ENCODE measurements at regions not wholly inside any gene's neighbourhood (a gene's known extent, or its start where the extent isn't known, plus 50 kb on each side); places are given as distances from the start of the nearest gene placed in this dataset.
"Not testable (repeated sequence)": the region's sequence is repeated elsewhere in the genome, so short reads cannot be mapped to it uniquely, and the experiment has no call there.

DNA sequence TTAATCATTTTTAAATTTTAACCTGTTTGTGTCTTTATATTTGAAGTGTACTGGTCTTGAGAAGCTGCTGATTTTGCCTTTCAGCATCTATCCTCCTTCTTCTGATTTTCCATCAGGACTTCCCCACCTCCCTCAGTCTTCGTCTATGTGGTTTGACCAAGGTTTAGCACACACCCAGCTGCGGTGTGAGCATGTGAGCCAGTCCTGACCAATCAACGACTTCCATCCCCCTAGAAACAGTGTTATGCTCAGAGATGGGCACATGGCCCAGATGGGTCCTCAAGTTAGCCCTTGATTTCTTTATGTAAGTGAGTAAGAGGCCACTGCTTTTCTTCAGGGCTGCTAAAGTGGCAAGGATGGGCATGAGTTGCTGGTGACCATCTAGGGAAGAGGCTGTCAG lies 190.8 kb downstream of the MATN1 start:
- no peak for DNase-seq

DNA sequence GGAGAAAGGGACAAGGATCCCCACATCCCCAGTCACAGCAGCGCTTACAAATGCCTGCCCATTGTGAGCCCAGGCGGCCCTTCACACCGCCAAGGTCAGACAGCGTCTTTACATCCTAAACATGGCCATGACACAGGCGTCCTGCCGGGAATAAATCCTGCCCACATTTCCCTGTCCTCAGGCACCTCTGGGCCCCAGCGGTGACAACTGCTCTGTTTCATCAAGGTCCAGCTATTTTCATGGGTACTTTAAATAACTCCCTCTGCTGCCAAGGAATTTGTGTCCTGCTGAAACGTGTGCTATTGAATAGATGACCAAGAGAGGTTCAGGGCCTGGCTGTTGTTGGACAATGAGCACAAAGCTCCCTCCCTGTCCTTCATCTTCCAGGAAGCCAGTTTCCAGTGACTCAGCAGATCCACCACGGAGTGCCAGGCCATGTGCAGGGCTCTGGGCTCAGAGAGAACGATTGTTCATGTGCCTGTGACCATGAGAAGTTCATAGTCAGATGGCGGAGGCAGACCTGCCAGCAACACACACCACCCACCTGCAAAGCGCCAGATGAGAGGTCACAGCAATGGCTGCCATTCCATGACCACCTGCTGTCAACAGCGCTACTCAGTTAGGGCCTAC lies 195.8 kb downstream of the MATN1 start:
- DNase-seq: peak; percentile 14 to 21 (median 18)

DNA sequence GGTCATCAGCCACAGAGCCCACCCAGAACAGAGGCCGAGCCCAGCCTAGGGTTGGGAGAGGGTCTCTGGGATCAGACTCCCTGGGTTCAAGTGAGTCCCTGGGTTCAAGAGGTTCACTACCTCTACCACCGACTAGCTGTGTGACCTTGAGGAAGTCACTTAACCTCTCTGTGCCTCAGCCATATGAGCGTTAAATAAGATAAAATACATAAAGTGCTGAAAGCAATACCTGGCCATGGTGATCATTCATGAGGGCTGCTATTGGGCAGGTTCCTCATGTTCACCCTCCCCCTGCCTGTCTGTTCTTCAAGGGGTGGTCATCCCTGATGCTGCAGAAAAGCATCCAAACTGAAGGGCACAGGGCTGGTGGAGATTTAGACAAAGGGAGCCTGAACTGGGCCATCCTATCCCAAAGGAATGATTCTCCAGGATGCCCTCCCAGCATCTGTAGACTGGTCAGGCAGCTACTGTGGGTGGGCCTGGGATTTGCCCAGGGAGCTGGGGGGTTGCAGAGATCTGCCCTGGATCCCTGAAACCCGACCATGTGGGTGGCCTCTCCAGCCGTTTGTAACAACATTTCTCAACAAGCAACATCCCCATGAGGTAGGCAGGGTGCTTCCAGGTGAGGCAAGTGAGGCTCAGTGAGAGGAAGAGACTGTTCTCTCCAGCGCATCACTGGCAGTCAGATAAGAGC lies 196.6 kb downstream of the MATN1 start:
- no peak for DNase-seq

DNA sequence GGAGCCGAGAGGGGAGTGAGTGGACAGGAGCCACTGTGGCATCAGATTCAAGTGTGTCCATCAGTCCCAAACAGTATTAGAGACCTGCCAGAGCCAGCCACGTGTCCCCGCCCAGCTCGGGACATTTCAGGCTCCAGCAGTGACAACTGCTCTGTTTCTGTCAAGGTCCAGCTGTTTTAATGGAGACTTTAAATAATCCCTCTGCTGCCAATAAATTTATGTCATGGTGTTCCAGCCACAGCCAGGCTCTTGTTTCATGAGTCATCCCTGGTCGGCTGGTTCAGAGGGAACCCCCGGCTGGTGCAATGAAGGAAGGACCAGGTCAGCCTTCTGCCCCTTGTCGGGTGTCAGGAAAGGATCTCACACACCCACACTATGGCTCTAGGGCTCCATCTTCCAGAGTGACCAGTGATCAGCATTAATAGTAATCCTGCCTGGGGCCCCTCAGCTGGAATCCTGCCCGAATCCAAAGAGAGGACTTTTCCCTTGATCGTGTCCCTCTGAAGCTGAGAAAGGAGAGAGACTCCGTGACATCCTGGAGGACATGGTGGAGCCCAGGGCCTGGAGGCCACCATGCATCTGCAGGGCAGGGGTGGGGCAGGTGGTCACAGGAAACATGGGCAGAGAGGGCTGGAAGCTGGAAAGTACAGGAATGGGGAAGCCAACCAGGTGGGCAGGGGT lies 197.3 kb downstream of the MATN1 start:
- DNase-seq: peak; percentile 38 to 64 (median 42)

DNA sequence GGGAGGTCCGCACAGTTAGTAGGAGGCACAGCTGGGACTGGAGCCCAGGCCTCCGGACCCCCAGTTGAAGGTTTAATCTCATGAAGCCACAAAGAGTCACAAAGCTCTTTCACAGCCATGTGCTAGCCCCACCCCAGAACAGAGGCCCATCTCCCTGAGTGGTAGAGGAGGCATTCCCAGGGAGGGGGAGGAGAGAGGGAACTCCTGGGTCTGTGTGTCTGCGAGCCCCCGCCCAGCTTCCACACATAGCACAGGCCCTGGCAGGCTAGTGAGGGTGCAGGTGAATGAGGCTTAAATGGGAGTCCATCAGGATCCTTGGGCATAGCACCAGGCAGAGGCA lies 197.8 kb downstream of the MATN1 start:
- DNase-seq: no peak

DNA sequence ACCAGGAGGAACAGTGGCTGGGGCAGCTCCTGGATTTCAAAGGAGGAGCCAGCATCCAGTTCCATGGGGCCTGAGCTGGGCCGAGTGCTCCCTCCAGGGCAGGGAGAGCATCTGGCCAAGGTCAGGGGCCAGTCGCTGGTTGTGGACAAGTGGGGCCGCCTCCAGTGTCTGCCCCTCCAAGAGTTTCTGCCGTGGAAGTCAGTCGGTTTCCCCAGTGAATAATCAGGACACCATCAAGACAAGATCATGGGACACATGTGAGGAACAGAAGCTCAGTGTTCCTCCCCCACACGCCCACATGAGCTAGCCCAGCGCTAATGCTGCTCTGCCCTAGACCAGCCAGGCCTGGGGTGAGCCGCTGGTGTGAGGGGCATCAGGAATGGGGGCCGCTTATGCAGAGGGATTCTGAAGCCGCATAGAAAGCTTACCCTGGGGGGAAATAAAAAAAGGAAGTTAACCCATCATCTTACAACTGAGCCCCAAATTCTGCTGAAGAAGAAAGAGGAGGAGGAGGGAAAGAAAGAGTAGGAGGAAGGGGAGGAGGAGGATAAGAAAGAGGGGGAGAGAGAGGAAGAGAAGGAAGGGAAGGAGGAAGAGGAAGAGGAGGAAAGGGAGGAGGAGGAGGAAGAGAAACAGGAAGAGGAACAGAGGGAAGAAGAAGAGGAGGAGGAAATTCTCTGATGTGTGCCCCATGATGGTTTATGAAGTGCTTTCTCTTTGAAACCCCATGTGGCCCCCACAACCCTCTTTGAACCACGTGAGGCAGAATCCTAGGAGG lies 198.4 kb downstream of the MATN1 start:
- DNase-seq: no peak

GRCh38 chr1:30524025-30524555 lies 199.3 kb downstream of the MATN1 start:
- not testable (repeated sequence) for DNase-seq

DNA sequence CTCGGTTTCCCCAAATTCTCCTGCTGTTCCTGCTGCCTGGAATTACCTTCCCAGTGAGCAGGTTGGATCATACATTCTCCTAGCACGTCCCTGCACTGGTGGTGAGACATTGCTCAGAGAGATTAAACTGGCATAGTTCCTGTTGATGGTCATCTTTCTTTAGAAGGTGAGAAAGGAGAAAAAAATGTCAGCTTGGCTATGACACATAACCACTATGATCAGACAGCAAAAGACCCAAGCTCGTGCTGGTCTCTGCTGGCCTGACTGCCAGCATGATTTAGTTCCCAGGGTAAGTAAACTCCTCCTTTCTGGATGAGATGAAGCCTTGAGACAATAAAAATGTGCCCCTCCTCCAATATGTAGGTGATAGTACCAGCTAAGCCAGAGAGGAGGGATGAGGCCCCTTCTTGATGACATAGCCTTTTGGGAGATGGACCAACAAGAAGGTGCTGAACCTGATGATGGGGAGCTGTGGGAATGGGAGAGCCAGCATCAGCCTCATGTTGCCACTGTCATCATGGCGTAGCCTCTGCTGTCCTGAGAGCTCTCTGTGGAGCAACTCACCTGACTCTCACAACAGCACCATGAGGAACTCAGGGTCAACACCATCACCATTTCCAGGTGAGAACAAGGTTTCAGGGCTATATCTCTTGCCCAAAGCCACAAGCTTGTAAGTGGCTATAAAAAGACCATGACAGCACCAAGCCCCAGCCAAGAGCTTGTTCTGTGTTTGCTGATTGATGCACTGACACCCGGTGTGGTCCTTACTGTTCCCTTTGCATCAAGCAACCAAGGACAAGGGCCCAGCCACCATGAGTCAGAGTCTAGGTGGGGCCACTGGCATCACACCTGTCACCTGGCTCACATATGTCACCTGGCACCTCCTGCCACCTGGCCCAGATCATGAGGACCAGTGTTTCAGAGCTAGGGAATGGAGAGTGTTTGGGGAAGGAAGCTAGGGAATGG lies 200.0 kb downstream of the MATN1 start:
- DNase-seq: peak in 1 of 3 donors; percentile 85

- peak; percentile 53 to 76 (median 59) for DNase-seq
Measured at GRCh38 chr1:30522031-30523004, 201.1 kb downstream of the MATN1 start.

- no peak for DNase-seq
Measured at GRCh38 chr1:30521261-30521865, 202.0 kb downstream of the MATN1 start.

DNA sequence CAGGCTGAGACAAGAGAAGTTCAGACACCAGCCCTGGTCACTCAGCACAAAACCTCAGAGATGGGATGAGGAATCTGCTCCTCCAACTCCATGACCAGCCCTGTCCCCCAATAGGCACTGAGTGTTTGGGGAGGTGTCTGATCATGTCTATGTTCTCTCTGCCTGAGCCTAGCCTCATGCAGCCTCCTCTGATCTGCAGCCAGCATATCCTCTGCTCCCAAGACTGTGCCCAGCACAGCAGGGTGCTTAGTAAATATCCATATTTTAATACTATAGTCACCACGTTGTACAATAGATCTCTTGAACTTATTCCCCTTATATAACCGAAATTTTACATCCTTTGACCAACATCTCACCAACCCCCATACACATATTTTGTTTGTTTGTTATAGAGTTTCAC lies 202.9 kb downstream of the MATN1 start:
- no peak for DNase-seq

DNA sequence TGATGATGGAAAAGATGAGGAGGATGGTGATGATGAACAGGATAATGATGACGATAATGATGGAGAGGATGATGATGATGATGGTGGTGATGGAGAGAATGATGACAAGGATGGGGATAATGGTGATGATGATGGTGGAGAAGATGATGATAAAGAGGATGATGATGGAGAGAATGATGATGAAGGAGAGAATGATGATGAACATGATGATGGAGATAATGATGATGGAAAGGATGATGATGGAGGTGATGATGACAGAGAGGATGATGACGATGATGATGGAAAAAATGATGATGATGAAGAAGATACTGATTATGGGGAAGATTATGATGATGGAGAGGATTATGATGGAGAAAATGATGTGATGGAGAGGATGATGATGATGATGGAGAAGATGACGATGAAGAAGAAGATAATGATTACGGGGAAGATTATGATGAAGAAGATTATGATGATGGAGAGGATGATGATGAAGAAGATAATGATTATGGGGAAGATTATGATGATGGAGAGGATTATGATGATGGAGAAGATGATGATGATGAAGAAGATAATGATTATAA lies 204.1 kb downstream of the MATN1 start:
- DNase-seq: no peak

DNA sequence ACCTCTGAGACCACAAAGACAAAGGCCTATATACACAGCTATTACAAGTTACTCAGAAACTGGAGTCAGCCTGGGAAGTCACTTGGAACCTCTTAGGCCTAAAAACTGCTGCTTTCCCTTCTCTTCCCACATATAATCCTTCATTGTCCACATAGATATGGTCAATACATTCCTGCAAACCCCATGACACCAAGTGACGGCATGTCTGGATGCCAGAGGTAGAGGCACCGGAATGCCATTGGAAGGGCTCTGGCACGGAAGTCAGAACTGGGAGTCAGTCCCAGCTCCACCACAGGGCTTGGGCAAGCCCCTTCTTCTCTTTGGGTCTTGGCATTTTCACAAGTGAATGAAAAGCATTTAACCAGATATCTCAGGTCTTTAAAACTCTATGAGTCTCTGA lies 204.7 kb downstream of the MATN1 start:
- no peak for DNase-seq

GRCh38 chr1:30518186-30518585 lies 205.2 kb downstream of the MATN1 start:
- DNase-seq: no peak

DNA sequence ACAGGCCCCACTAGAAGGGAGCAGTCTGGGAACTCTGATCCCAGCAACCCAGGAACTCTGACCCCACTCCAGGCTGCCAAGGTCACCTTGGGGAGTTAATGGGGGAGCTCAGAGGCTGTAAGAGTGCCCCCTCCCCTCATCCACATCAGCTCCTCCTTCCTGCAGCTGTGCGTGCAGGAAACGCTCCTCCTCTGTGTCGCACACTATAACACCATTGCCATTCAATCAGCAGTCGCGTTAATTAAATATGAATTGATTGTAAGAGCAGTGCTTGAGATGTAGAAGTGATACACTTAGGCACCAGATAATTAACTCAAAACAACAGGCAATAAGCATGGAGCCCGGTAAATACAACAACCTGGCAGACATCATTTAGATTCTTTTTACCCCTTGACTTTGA lies 205.7 kb downstream of the MATN1 start:
- not testable (repeated sequence) for DNase-seq

- DNase-seq: not testable (repeated sequence)
Measured at GRCh38 chr1:30517241-30517640, 206.1 kb downstream of the MATN1 start.

DNA sequence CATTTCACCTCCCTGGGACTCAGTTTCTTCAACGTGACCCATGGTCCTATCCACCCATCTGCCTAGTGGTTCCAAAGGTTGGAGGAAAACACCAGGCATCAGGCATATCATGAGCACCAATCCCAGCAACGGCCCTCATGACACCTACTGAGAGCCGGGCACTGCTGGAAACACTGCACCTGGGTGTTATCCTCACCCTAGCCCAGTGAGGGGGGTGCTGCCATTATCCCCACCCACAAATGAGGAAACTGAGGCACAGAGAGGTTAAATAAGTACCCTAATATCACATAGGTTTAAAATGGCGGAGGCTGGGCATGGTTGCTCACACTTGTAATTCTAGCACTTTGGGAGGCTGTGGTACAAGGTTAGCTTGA lies 206.9 kb downstream of the MATN1 start:
- no peak for DNase-seq

- no peak for DNase-seq
Measured at GRCh38 chr1:30515755-30516484, 207.5 kb downstream of the MATN1 start.
